GM12891 (cell line): ENCODE measurements at regions not wholly inside any gene's neighbourhood (a gene's known extent, or its start where the extent isn't known, plus 50 kb on each side); places are given as distances from the start of the nearest gene placed in this dataset.

ENCODE experiments used
- POLR2A ChIP-seq: IDR thresholded peaks from 2 replicates; pipeline ENCODE4 v1.6.1; 2011; ENCODE audit warnings: low read depth, low read length, control low read depth
- POLR2AphosphoS5 ChIP-seq: IDR thresholded peaks from 2 replicates; pipeline ENCODE4 v1.6.1; 2011; ENCODE audit warnings: low read depth, low read length, control low read depth
- POU2F2 ChIP-seq: IDR thresholded peaks from 2 replicates; pipeline ENCODE4 v1.6.1; 2011; ENCODE audit warnings: low read depth, mild to moderate bottlenecking, control low read depth, low read length, moderate library complexity
- TAF1 ChIP-seq: IDR thresholded peaks from 2 replicates; pipeline ENCODE4 v1.6.1; 2011; ENCODE audit warnings: low read depth, low read length, control low read depth

GRCh38 chr6:96465321-96465903 is 56.2 kb upstream of the UFL1 start:
- no peak for TF ChIP-seq POLR2A
- TF ChIP-seq POLR2AphosphoS5, result no peak
- TF ChIP-seq TAF1, result no peak
- TF ChIP-seq POU2F2, result no peak
